Ovary (tissue), 7 donors: ENCODE measurements at regions not wholly inside any gene's neighbourhood (a gene's known extent, or its start where the extent isn't known, plus 50 kb on each side); places are given as distances from the start of the nearest gene placed in this dataset.

Experiments
- DNase-seq, 5 donors: peaks; one replicate each; pipeline ENCODE4 v3.0.0-alpha.2; 2019 to 2020
- H3K27ac ChIP-seq, 2 donors: fragments of 200-600 bp; one replicate each; pipeline versions ENCODE4 v1.5.1 to v1.8.0; 2019 to 2022
- H3K27me3 ChIP-seq: fragments of 200-600 bp; one replicate; pipeline ENCODE4 v1.8.0; 2022
- H3K36me3 ChIP-seq: fragments of 200-600 bp; sonication (generic); one replicate; pipeline ENCODE4 v1.5.1; 2019
- H3K4me1 ChIP-seq: one replicate; pipeline ENCODE4 v1.8.1; 2013; ENCODE audit warnings: mild to moderate bottlenecking, moderate library complexity; ENCODE audit not compliant: insufficient read depth
- H3K4me3 ChIP-seq: fragments of 200-600 bp; sonication (generic); one replicate; pipeline ENCODE4 v1.5.1; 2017
- H3K9me3 ChIP-seq, 2 donors: fragments of 200-600 bp in 1 of 2; sonication (generic) in 1 of 2; one replicate each; pipeline versions ENCODE4 v1.5.1 to v1.8.1; 2013 to 2019; ENCODE audit warnings: mild to moderate bottlenecking in 1 of 2, moderate library complexity in 1 of 2
- CTCF ChIP-seq, 3 donors: fragments of 450-650 bp in 2 of 3; fragments of 200-600 bp in 1 of 3; IDR thresholded peaks; one replicate each; pipeline versions ENCODE4 v1.5.1 to v1.8.0; 2016 to 2022; ENCODE audit warnings: antibody characterized with exemption in 3 of 3, mild to moderate bottlenecking in 1 of 3
- EP300 ChIP-seq: sonication (generic); formaldehyde crosslinking; IDR thresholded peaks from one replicate; pipeline ENCODE4 v1.6.1; 2017; ENCODE audit warnings: antibody characterized with exemption
- POLR2A ChIP-seq: fragments of 450-650 bp; IDR thresholded peaks from one replicate; pipeline ENCODE4 v1.6.1; 2017; ENCODE audit warnings: antibody characterized with exemption, mild to moderate bottlenecking, moderate library complexity
- WGBS, 3 donors: extraction: QIAGEN DNeasy Blood & Tissue Kit in 1 of 3; methylation state at CpG; one replicate each; pipeline versions ENCODE4 v1.1.5 to v1.1.7; 2013 to 2017; 5-methylcytosine and 5-hydroxymethylcytosine counted together
- intact Hi-C, 4 donors: fragments of 100-400 bp; cut with DNase I; formaldehyde crosslinking; loops; one replicate each; pipeline versions ENCODE4 v1.11.0 to v1.15.1; 2022 to 2023
- donor health status: DM: no; HTN: no; CAD: no; lungs with moderate emphysema.
- donor health status: DM: no; HTN: no; CAD: no.
- donor health status: Bipolar disorder and iron deficiency.
- donor health status: DM: no; HTN: no; CAD: no.
- donor health status: DM: yes; HTN: yes; CAD: no.

GRCh38 chr2:43051338-43051737 lies 175.1 kb downstream of the ZFP36L2 start:
- Histone ChIP-seq H3K36me3 (no peaks in the 10 kb centered on the region), H3K9me3 (no peaks in the 10 kb centered on the region), H3K27ac (peak overlapping the region; percentile 9 to 79), H3K27me3 (no peaks in the 10 kb centered on the region), H3K4me1 (peaks cover 22% of the 10 kb centered on the region), H3K4me3 (no peak overlapping the region)
- TF ChIP-seq CTCF (IDR thresholded peaks at IDR 0.05): no peak
- no peak for TF ChIP-seq POLR2A
- no peak for TF ChIP-seq EP300
- 32 to 49% (median 32%) methylated on average over 8 of the region's 8 CpGs for WGBS, 3 donors
- DNase-seq: peak in 2 of 5 donors; percentile 43 to 59
- intact Hi-C loops: no loop called here

- 18 to 31% (median 24%) methylated on average over 5 of the region's 5 CpGs for WGBS, 3 donors
- H3K36me3 ChIP-seq: no peaks in the 10 kb centered on the region
- H3K27me3 ChIP-seq: no peaks in the 10 kb centered on the region
- peaks cover 26% of the 10 kb centered on the region for H3K4me1 ChIP-seq
- TF ChIP-seq EP300 (no peak), POLR2A (no peak), CTCF (IDR thresholded peaks at IDR 0.05) (no peak)
- intact Hi-C loops: no loop called here
- H3K27ac ChIP-seq: peak overlapping the region; percentile 9 to 79
- no peaks in the 10 kb centered on the region for H3K9me3 ChIP-seq
- peak; percentile 66 to 82 (median 79) for DNase-seq
- no peak overlapping the region for H3K4me3 ChIP-seq
These were observed 175.5 kb downstream of the ZFP36L2 start for GRCh38 chr2:43050866-43051265.

GRCh38 chr2:43049836-43050801 lies 176.3 kb downstream of the ZFP36L2 start:
- DNase-seq: peak in 2 of 5 donors; percentile 41 to 57
- TF ChIP-seq POLR2A (no peak), EP300 (no peak), CTCF (IDR thresholded peaks at IDR 0.05) (no peak)
- Histone ChIP-seq H3K4me3 (no peak overlapping the region), H3K27me3 (no peaks in the 10 kb centered on the region), H3K4me1 (peaks cover 26% of the 10 kb centered on the region), H3K36me3 (no peaks in the 10 kb centered on the region), H3K27ac (peak overlapping the region in 1 of 2 donors; percentile 79), H3K9me3 (no peaks in the 10 kb centered on the region)
- intact Hi-C loops: no loop called here
- 67 to 73% (median 72%) methylated on average over 18 of the region's 18 CpGs for WGBS, 3 donors

GRCh38 chr2:43047187-43047780 lies 179.1 kb downstream of the ZFP36L2 start:
- H3K4me1 ChIP-seq: peaks cover 34% of the 10 kb centered on the region
- intact Hi-C loops: no loop called here
- WGBS, 3 donors: 70% methylated on average over 17 of the region's 17 CpGs
- no peaks in the 10 kb centered on the region for H3K9me3 ChIP-seq
- H3K4me3 ChIP-seq: no peak overlapping the region
- H3K27me3 ChIP-seq: no peaks in the 10 kb centered on the region
- H3K27ac ChIP-seq: peak overlapping the region in 1 of 2 donors; percentile 4
- H3K36me3 ChIP-seq: no peaks in the 10 kb centered on the region
- TF ChIP-seq CTCF (IDR thresholded peaks at IDR 0.05) (no peak), POLR2A (no peak), EP300 (no peak)
- peak in 4 of 5 donors; percentile 51 to 69 (median 63) for DNase-seq
